ENCODE measurements at regions not wholly inside any gene's neighbourhood (a gene's known extent, or its start where the extent isn't known, plus 50 kb on each side); places are given as distances from the start of the nearest gene placed in this dataset.

DNA sequence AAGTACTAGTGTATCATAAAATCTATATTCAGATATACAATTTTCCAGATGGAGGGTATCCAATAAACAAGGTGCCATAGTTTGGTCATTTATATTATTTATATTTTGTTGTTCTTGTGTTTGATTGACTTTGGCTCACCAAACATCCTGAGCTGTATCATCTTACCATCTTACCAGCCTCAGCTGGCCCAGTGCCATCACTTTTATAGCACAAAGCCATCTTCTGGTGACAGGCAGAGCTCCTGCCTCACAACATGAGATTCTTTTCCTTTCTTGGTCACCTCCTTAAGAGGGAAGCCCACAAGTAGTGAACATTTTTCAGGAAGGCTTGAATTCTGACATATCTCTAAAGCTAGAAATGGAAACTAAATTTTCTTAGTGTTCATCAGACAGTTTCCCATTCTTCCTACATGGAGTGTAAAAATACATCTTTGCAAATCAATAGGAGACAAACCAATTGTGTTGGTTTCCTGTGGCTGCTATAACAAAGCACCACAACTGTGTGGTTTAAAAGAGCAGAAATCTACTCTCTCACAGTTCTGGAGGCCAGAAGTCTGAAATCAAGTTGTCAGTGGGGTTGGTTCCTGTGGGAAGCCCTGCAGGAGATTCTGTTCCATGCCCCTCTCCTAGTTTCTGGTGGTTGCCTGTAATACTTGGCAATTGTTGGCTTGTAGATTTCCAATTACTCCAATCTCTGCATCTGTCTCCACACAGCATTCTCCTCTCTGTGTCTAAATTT is 341.8 kb downstream of the MAN2A1 start:
- DNase-seq (ENCODE audit: low read depth): peak; percentile 57

DNA sequence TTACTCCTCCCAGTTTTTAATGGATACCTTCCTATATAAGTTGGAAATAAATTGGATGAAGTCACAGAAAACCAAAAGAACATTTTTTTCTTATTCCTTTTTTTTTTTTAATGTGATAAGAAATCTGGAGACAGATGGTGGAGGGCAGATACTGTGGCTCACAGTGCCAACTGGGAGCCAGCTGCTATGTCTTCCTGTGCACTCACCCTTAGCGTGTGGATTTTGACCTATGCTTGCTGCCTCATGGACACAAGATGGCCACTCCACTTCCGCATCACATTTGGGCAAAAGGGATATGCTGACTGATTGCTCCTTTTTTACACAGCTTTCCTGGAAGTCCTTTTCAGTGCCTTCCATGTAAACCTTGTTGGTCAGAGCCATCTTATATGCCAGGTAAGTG is 342.6 kb downstream of the MAN2A1 start:
- peak; percentile 83 for DNase-seq (ENCODE audit: low read depth)

DNA sequence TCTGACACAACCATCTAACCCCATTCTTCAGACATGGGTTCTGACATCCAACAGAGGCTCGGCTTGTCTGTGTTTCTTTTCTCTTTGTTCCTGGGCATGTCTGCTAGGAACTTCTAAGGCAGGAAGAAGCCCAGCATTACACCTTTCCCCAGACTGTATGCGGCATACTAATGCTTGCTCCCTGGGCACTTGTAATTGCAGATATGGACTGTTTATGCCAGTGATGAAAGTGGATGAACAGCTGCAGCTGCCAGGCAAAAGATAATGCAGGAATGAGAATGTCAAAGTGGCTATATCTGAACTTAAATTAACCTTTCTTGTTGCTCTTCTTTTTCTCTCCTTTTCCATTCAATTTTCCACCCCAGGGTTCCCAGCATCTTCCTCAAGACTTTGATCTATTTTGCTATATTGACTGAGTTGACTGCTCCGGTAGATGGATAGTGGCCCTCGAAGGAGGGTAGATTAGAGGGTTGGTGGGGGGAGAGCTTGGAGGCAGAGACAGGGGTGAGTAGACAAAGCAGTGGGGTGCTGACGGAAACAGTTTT is 344.4 kb downstream of the MAN2A1 start:
- peak; percentile 55 for DNase-seq (ENCODE audit: low read depth)

DNA sequence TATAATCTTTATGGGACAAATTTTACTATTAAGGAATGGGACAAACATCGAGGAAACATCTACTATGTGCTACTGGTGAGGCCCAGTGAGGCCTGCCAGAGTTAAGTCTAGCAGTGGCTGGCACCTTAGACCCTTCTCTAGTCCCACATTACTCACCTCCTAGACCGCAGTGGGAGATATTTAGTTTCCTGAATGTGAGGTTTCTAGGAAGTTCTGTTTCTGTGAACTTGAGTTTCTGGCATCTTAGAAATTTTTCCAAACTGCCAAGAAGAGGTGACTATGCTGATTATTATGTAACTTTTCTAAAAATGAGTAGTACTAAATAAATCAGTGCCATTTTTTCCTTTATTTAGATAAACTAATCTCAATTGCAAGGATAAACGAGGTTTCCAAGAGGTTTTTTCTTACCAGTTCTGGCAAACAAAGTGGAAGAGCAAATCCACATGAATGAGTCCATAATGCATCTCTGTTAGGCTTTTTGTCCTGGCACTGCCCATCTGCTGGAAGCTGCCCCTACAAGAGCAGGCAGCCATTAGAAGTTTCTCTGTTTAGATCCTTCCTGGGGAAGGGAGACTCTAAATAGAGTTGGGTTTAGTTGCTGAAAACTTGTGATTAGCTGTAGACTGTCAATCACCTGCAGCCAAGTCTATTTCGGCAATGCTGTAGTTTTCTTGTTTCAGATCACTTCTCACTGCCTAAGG is 348.7 kb downstream of the MAN2A1 start:
- DNase-seq (ENCODE audit: low read depth): peak; percentile 72

DNA sequence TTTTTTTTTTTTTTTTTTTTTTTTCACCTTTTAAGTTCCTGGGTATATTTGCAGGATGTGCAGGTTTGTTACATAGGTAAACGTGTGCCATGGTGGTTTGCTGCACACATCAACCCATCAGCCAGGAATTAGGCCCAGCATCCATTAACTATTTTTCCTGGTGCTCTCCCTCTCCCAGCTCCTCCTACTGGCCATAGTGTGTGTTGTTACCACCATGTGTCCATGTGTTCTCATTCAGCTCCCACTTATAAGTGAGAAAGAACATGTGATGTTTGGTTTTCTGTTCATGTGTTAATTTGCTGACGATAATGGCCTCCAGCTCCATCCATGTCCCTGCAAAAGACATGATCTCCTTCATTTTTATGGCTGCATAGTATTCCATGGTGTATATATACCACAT is 350.5 kb downstream of the MAN2A1 start:
- DNase-seq (ENCODE audit: low read depth): no peak

DNA sequence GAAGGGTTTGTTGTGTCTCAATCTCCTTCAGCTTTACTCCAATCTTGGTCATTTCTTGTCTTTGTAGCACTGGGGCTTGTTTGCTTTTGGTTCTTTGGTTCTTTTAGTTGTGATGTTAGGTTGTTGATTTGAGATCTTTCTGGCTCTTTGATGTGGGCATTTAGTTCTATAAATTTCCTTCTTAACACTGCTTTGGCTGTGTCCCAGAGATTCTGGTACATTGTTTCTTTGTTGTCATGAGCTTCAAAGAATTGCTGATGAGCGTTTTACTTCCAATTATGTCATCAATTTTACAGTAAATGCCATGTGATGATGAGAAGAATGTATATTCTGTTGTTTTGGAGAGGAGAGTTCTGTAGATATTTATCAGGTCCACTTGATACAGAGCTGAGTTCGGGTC is 353.3 kb downstream of the MAN2A1 start:
- DNase-seq (ENCODE audit: low read depth): no peak

DNA sequence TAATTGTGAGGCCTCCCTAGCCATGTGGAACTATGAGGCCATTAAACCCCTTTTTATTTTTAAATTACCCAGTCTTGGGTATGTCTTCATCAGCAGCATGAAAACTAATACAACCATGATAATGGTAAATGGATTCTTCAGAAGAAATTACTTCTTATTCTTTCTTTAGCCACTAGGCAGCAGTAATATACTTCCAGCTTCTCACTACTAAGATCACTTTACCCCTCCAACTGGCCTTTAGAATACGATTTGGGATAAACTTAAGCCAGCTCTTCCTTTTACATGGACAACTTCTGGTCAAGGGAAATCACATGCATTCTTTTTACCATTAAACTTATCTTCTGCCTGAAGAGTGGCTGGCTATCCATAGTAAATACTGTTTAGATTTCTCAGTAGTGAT is 355.4 kb downstream of the MAN2A1 start:
- peak; percentile 31 for DNase-seq (ENCODE audit: low read depth)

DNA sequence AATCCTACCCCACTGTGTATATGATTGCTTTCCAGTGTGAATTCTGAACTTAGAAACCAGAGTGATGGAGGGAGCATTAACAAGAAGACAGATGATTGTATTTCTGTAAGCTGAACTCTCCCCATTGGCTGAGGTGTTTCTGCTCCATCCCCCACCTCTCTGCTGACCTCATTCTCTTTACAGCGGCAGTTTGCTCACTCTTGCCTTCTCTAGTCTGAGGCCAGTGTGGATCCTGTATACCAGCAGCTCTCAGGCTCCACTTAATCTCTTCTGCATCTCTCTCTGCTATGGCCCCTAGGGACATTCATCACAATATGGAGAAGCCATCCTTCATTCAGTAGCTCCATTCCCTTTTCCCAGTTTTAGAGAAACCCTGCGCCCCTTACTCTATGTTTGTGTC is 358.8 kb downstream of the MAN2A1 start:
- no peak for DNase-seq (ENCODE audit: low read depth)

DNA sequence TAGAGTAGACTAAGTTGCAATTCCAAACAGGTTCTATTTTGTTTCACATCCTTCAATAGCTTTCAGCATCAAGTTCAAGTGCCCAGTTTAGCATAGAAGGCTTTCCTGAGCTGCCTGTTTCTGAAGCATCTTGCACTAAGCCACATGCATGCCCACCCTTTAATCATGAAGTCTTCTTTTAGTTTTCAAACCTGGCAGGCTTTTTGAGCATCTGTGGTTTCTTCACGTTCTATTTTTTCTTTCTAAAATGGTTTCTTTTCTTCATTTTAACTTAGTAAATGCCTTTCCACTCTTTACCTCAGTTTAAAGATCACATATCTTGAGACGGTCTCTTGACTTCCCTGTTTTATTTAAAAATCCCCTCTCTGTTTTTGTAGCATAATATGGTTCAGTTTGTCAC is 360.1 kb downstream of the MAN2A1 start:
- no peak for DNase-seq (ENCODE audit: low read depth)

DNA sequence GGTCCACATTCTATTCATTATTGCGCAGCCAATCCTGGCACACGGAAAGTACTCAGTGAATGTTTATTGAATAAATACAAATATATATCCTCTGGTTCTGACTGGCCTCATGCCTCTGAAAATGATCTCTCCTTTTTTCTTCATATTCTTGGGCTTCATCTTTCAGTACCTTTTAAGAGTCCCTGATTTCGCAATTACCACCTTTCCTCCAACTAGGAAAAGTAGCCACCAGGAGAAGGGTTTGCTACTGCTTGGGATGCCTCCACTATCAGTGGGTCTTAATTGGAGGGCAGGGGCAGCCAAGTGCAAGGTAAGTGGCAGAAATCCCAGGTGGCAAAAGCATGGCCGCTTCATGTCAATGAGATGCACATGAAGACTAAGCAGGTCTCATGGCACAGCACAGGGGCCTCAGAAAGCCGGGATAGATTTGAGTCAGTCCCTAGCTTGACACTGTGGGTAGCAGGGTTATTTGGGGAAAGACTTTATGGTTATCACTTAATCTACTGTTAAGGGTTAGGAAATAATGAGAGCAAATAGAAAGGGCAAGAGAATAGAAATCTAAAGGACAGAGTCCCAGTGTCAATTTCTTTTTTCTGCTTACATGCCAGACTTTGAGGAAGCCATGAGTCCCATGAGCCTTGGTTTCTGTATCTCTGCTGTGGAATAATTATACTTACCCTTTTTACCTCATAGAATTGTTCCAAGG is 361.1 kb downstream of the MAN2A1 start:
- DNase-seq (ENCODE audit: low read depth): no peak

DNA sequence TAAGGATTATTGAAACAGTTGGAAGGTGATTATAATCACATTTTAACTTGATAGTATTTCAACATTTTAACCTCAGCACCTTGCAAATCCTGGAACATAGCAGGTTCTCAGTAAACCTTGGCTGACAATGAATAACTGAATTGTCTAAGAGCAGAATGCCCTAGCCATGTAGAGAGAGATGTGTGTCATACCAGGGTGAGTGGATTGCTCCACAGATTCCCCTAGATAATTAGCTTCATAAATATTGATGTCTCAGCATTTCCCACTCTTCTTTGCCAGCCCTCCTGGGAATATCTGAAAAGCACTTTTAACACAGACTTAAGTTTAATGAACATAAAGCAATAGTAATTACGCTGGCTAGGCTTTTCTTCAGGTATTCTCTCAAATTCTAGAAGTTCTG is 363.5 kb downstream of the MAN2A1 start:
- no peak for DNase-seq (ENCODE audit: low read depth)

DNA sequence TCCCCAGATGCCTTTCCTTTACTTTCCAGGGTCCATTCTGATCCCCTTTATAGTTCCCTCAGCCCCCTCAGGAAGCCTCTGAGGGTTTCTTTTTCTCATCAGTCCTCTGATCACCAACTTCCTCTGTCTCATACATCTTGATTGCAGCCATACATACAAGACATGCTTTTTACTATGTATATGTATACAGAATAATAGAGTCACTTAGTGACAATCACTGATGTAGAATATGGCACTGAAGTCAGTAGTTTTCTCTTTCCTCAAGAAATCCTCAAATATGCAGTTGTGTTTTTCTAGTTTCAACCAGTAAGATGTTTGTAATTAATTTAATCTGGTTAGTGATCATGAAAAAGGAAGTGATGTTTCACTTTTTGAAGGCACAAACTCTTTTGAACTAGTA is 364.1 kb downstream of the MAN2A1 start:
- no peak for DNase-seq (ENCODE audit: low read depth)

DNA sequence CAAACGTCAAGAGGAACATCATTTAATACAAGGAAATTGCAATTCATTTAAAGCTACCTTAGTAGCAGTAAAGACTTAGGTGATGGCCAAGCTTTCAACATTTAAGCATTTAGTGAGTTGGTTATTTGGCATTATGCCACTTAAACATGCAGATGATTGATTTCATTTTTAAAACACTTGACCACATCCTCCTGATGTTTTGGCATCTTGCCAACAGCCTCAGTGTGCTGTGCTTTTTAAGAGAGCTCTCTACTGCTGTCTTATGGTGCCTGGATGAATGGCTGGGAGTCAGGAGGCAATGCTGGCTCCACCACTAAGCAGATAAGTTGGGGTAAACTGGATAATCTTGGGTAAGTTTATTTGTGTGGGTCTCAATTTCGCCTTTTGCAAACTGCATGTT is 364.5 kb downstream of the MAN2A1 start:
- peak; percentile 93 for DNase-seq (ENCODE audit: low read depth)

DNA sequence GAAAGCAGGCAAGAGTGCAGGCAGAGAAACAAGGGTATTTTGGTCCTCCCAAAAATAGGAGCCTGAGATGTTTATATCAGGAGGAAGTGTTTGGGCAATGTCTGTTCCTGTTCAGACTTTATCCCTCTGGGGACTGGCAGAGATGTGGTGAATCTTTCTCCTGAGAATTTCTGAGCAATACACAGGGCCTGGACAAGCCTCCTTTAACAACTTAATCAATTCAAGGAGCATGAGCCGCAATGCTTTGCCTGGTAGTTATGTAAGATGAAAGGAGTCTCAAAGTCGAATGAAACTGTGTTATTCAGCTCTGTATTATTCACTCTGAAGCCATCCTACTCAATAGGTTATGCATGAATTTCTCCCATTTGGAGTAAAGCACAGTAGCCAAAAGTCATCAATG is 365.6 kb downstream of the MAN2A1 start:
- DNase-seq (ENCODE audit: low read depth): peak; percentile 16

DNA sequence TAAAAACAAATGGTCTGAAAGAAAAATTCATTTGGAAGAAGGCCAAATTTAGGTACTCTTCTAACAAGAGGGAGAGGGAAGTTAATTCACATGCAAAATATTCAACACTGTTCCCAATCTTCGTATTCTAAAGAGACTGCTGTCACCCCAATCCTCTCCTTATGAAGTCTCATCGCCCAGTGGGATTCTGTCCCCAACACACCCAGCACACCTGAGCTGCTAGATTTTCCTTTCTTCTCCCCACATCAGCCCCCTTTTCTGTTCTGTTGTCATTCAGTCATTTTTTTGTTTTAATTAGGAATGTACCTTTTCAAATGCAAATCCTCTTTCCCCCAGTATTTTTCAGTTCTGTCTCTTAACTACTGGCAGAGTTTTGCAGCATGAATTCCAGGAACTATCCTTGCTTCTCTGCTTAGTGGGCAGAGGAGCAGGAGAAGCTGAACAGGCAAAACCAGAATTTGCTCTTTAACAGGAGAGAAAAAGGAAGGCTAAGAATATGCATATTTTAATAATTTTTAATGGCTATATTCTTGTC is 366.9 kb downstream of the MAN2A1 start:
- DNase-seq (ENCODE audit: low read depth): no peak

DNA sequence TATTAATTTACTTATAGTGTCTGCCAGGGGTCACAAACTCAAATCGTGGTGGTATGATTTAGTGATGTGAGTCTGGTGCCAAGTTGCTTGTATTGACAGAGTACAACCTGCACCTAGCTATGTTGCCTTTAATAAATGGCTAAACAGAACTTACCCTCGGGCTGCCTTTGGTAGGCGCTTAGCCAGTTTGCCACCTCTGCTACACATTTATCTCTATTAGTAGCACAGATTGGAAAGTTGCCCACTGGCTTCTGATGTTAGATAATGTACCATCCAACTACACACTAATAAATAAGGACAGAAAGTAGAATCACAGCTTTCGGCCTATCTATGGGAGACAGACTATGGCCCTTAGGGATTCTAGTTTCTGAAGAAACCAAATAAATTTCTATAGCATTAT is 368.4 kb downstream of the MAN2A1 start:
- no peak for DNase-seq (ENCODE audit: low read depth)

DNA sequence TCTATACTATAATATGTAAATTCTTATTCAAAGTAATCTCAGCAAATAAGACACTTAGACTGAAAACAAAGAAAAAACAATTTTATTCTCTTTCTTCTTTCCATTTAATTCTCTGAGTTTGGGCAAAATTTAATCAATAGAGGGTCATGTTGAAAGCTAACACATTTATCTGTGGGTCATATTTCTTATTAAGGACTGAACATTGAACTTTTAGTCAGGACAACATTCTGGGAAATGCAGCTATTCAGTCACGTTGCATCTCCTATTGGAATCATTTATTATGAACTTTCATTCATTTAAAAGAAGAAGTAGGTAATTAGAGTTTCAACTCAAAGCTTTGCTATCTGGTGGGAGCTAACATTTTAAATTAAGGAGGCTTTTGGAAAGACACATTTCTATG is 372.5 kb downstream of the MAN2A1 start:
- DNase-seq (ENCODE audit: low read depth): no peak

DNA sequence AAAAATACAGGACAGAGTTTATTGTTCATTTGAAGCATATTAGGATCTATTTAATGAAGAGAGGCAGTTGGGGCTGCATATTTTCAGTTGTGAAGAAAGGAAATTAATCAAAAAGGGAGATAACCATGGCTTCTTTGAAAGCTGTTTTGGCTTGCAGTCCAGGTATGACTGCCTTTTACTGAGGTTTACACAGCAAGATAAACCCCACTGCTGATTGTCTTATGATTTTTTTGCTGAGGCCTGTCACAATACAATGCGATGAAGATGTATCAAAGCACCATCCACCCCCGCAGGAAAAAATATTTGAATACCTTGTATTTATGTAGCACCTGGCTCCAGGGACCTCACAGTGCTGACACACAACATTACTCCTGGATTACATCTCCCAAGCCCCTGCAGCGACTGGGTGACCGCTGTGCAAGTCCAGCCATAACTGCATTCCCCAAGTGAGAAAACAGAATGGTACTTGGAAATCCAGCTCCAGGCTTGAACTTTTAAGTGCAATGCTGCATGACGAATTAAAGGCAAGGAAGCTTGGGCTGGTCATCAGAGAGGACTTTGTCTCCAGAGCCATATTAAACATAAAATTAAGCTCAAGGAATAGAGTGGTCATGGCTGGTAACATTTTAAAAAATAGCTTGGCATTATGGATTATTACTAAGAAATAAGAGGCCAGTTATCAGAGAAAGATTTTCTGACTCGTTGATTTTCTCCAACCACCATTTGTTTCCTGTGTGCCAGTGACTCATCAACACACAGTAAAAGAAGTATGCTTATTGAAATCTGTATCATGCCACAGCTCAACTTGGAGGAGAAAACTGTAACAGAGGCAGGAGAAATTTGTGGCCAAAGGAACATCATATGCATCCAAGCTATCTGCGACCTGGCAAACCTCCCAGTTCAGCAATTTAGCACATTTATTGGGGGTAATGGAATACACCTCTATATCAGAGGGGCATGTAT is 374.2 kb downstream of the MAN2A1 start:
- DNase-seq (ENCODE audit: low read depth): peak; percentile 58

DNA sequence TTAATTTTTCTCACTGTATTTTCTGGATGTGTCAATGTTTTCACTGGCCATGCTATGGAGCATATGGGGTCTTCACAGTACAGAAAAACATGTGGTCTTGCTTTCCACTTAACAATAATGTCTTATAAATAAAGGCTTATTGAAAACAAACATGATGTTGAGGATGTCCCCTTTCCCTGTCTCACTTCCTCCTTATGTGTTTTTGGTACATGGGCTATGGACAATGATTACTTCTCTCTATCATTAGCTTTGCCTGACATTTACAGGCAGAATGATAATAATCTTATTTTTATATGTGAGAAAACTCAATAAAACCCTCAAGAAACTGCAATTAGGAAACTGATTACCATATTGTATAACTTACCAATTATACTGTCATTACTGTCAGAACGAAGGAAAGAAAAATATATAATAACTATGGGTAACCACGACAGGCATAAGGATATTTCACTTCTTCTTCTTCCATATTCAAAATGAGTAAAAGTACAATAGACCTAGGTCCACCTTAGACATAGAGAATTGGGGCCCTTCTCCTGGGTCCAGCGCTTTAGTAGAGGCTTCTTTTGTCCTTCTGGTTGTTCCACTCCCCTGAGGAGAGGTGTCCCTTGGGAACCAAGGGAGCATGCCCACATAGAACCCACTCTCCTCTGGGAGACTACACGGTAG is 375.0 kb downstream of the MAN2A1 start:
- DNase-seq (ENCODE audit: low read depth): no peak

DNA sequence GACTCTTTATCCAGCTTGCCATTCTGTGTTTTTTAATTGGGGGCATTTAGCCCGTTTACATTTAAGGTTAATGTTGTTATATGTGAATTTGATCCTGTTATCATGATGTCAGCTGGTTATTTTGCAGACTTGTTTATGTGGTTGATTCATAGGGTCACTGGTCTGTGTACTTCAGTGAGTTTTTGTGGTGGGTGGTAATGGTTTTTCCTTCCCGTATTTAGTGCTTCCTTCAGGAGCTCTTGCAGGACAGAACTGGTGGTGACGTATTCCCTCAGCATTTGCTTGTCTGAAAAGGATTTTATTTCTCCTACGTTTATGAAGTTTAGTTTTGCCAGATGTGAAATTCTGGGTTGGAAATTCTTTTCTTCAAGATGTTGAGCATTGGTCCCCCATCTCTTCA is 381.1 kb downstream of the MAN2A1 start:
- DNase-seq (ENCODE audit: low read depth): no peak

DNA sequence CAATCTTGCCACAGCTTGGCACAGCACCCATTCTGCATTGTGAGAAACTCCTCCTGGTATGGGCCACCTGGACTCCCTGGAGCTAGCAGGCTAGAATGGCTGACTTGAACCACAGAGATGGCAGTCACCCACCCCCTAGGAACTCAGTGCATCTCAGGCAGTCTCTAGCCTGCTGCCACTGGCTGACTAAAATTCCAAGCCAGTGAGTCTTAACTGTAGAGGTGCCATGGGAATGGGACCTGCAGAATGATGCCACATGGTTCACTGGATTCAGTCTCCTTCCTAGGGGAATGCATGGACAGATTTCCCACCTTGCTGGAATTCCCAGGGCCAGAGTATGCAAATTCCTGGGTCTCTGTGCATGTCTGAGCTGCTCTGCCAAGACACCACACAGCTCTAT is 382.9 kb downstream of the MAN2A1 start:
- no peak for DNase-seq (ENCODE audit: low read depth)
